Thoracic aorta (tissue), 2 donors: ENCODE measurements at regions not wholly inside any gene's neighbourhood (a gene's known extent, or its start where the extent isn't known, plus 50 kb on each side); places are given as distances from the start of the nearest gene placed in this dataset.

Experiments used
- ATAC-seq: fragments of 150-250 bp; one replicate; pipeline ENCODE4 v1.8.0; 2017; ENCODE audit warnings: low read depth; ENCODE audit not compliant: insufficient number of reproducible peaks, low FRiP score
- DNase-seq: peaks from one replicate; pipeline ENCODE4 v3.0.0-alpha.2; 2020; ENCODE audit warnings: low spot score
- H3K27ac ChIP-seq, 2 donors: fragments of 200-600 bp; sonication (generic); 1 replicate in 1 of 2; 2 replicates in 1 of 2; pipeline ENCODE4 v1.5.1; 2016; ENCODE audit warnings: mild to moderate bottlenecking in 2 of 2, moderate library complexity in 2 of 2
- H3K27me3 ChIP-seq: fragments of 200-600 bp; sonication (generic); replicated peaks from 2 replicates; pipeline ENCODE4 v1.6.0; 2016; ENCODE audit warnings: mild to moderate bottlenecking; ENCODE audit not compliant: insufficient read depth
- H3K36me3 ChIP-seq: fragments of 200-600 bp; sonication (generic); one replicate; pipeline ENCODE4 v1.5.1; 2016
- H3K4me1 ChIP-seq, 2 donors: fragments of 200-600 bp; sonication (generic); 1 replicate in 1 of 2; 2 replicates in 1 of 2; pipeline versions ENCODE4 v1.5.1 to v1.6.0; 2016; ENCODE audit warnings: low read depth in 2 of 2, mild to moderate bottlenecking in 1 of 2; ENCODE audit not compliant: control insufficient read depth in 1 of 2
- H3K4me3 ChIP-seq: fragments of 200-600 bp; sonication (generic); 2 replicates; pipeline ENCODE4 v1.5.1; 2016; ENCODE audit warnings: mild to moderate bottlenecking
- H3K9me3 ChIP-seq: fragments of 200-600 bp; sonication (generic); 2 replicates; pipeline ENCODE4 v1.5.1; 2016
- TF ChIP-seq, protein P1 (sequence below): fragments of 200-600 bp; sonication (generic); IDR thresholded peaks from one replicate; pipeline ENCODE4 v1.5.1; 2019; ENCODE audit warnings: antibody characterized with exemption

DNA sequence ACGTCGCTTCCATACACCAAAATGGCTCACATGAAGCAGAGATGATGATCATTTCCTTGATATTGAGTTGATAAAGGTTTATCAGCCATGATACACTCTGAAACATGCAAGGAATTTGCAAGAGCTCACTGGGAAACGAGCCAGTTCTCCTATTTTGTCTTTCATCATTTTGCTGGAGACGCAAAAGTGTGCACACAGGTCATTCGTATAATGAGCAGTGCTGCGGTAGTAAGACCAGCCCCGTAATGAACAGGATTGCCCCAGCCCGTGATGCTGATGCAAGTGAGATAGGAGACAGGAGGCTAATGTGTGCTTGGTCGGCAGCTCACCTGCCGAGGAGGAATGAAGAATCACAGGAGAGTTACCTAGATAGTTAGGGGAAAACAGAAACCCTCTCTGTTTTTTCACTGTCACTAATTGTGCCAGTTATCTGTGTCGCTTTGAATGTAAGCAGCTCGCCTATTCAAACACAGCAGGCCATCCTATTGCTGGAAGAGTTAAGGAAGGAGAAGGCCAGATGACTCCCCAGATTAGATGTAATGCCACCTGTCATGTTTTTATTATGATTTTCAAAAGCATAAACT, 391.8 kb downstream of the SAMD5 start:
- no peaks in the 10 kb centered on the region for H3K9me3 ChIP-seq
- H3K27me3 ChIP-seq = no peaks in the 10 kb centered on the region
- no peak for ATAC-seq

DNA sequence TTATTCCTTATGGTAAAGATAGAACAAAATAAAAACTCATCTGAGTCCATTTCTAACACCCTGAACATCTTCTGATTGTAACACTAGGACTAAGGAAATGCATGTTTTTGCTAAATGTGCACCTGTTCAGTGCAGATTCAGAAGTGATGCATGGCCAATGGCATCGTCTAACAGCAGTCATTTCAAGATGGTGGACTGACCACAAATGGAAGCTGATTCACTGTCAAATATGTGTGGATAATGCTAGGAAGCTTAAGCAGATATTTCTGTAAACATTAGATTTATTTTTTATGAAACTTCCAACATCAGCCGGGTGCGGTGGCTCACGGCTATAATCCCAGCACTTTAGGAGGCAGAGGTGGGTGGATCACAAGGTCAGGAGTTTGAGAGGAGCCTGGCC, 394.8 kb downstream of the SAMD5 start:
- no peak for DNase-seq
- H3K4me1 ChIP-seq = no peaks in the 10 kb centered on the region
- no peaks in the 10 kb centered on the region for H3K27me3 ChIP-seq
- no peaks in the 10 kb centered on the region for H3K36me3 ChIP-seq
- H3K9me3 ChIP-seq = no peaks in the 10 kb centered on the region
- TF ChIP-seq, protein P1, sequence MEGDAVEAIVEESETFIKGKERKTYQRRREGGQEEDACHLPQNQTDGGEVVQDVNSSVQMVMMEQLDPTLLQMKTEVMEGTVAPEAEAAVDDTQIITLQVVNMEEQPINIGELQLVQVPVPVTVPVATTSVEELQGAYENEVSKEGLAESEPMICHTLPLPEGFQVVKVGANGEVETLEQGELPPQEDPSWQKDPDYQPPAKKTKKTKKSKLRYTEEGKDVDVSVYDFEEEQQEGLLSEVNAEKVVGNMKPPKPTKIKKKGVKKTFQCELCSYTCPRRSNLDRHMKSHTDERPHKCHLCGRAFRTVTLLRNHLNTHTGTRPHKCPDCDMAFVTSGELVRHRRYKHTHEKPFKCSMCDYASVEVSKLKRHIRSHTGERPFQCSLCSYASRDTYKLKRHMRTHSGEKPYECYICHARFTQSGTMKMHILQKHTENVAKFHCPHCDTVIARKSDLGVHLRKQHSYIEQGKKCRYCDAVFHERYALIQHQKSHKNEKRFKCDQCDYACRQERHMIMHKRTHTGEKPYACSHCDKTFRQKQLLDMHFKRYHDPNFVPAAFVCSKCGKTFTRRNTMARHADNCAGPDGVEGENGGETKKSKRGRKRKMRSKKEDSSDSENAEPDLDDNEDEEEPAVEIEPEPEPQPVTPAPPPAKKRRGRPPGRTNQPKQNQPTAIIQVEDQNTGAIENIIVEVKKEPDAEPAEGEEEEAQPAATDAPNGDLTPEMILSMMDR = no peak
- H3K27ac ChIP-seq = no peak overlapping the region
- ATAC-seq = no peak
- H3K4me3 ChIP-seq = no peak overlapping the region

More for the DNA sequence above, 391.8 kb downstream of the SAMD5 start:
- Histone ChIP-seq H3K4me1 (no peaks in the 10 kb centered on the region), H3K4me3 (no peak overlapping the region), H3K27ac (no peak overlapping the region), H3K36me3 (no peaks in the 10 kb centered on the region)
- DNase-seq = no peak
- TF ChIP-seq, protein P1 = no peak

DNA sequence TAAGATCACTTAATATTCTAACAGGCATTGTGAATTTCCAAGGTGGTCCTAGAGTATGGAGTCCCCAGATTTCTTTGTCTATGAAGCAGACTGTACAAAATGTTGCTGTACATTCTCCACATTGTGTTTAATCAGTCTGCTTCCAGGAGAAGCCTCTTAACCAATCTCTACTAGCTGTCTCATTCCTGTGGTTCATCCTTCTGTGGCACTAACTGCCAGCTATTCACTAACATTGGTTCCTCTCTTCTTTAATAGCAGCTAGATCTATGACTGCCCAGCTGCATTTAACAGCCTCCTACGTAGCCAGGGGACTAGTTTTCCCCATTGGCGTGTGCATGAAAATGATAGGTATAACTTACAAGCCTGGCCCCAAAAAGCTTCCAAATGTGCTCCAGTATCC, 395.4 kb downstream of the SAMD5 start:
- DNase-seq (no peak), ATAC-seq (no peak)
- TF ChIP-seq, protein P1 = no peak
- no peaks in the 10 kb centered on the region for H3K4me1 ChIP-seq
- H3K27ac ChIP-seq = no peak overlapping the region
- no peaks in the 10 kb centered on the region for H3K9me3 ChIP-seq
- no peaks in the 10 kb centered on the region for H3K27me3 ChIP-seq
- no peak overlapping the region for H3K4me3 ChIP-seq
- H3K36me3 ChIP-seq = no peaks in the 10 kb centered on the region

DNA sequence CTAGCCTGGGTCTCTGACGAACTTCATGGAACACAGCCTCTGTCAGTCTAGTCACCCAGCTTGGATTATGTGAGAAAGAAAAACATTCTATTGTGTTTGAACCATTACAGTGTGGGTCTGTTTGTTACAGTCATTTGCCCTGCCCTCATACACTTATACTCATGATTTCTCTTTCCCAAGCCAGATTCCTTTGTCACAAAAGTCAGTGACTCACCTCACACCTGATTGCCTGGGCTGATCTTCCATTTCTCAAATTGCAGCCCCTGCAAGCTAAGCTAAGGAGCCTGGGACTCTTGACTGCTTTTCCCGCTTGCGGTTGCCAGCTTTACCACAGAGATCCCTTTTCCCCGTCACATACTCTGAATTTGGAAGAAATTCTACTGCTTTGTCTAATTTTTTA, 395.9 kb downstream of the SAMD5 start:
- TF ChIP-seq, protein P1 = no peak
- H3K9me3 ChIP-seq = no peaks in the 10 kb centered on the region
- no peak overlapping the region for H3K4me3 ChIP-seq
- DNase-seq (no peak), ATAC-seq (no peak)
- no peaks in the 10 kb centered on the region for H3K36me3 ChIP-seq
- H3K4me1 ChIP-seq = no peaks in the 10 kb centered on the region
- H3K27me3 ChIP-seq = no peaks in the 10 kb centered on the region
- H3K27ac ChIP-seq = no peak overlapping the region

DNA sequence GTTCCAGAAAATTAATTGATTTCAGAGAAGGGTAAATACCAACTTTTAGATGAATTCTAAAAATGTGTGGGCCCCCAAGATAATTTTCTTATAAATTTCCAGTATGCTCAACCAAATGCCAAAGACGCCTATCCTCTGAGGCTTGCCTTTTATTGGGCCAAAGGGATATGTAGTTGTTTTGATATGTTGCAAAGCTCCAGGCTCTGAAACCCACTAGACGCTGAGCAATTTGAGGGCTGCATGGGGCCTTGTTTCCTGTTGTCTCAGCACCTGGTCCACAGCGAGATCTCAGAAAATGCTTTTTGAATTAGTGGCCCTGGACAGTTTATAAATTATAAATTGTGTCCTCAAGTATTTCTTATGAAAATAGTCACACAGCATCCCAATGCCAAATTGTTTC, 397.2 kb downstream of the SAMD5 start:
- TF ChIP-seq, protein P1 = no peak
- no peaks in the 10 kb centered on the region for H3K9me3 ChIP-seq
- H3K36me3 ChIP-seq = no peaks in the 10 kb centered on the region
- H3K4me3 ChIP-seq = no peak overlapping the region
- H3K27ac ChIP-seq = no peak overlapping the region
- H3K4me1 ChIP-seq = no peaks in the 10 kb centered on the region
- ATAC-seq = no peak
- H3K27me3 ChIP-seq = no peaks in the 10 kb centered on the region
- DNase-seq = no peak
